Right cardiac atrium (tissue), 5 donors: ENCODE measurements at regions not wholly inside any gene's neighbourhood (a gene's known extent, or its start where the extent isn't known, plus 50 kb on each side); places are given as distances from the start of the nearest gene placed in this dataset.

Experiments used
- ATAC-seq, 2 donors: fragments of 200-7000 bp; cut with Tn5 transposase; one replicate each; pipeline versions ENCODE4 v1.8.0 to v1.9.1; 2020; ENCODE audit warnings: moderate library complexity in 2 of 2, mild to moderate bottlenecking in 1 of 2
- DNase-seq, 3 donors: peaks; one replicate each; pipeline ENCODE4 v3.0.0-alpha.2; 2020
- H3K27ac ChIP-seq: one replicate; pipeline ENCODE4 v1.5.1; 2013; ENCODE audit warnings: mild to moderate bottlenecking, low read length, control low read depth, moderate library complexity
- H3K27me3 ChIP-seq: one replicate; pipeline ENCODE4 v1.6.1; 2013; ENCODE audit not compliant: control insufficient read depth, insufficient read depth
- H3K4me1 ChIP-seq: one replicate; pipeline ENCODE4 v1.6.1; 2013; ENCODE audit warnings: low read length; ENCODE audit not compliant: control insufficient read depth, insufficient read depth
- H3K4me3 ChIP-seq: one replicate; pipeline ENCODE4 v1.5.1; 2013; ENCODE audit warnings: low read length, control low read depth
- H3K9me3 ChIP-seq: one replicate; pipeline ENCODE4 v1.6.1; 2013; ENCODE audit warnings: low read length; ENCODE audit not compliant: control insufficient read depth
- WGBS: extraction: QIAGEN DNeasy Blood & Tissue Kit; methylation state at CpG from one replicate; pipeline ENCODE4 v1.1.7; 2013; 5-methylcytosine and 5-hydroxymethylcytosine counted together
- intact Hi-C, 4 donors: fragments of 100-400 bp; cut with DNase I; formaldehyde crosslinking; loops; one replicate each; pipeline versions ENCODE4 v1.11.0 to v1.14.0; 2022 to 2023
- donor health status: healthy with polysubstance abuse.
- donor health status: DM: no; HTN: yes; CAD: no.
- donor health status: DM: no; HTN: no; CAD: no.
- donor health status: DM: no; HTN: yes; CAD: no; lungs with severe emphysema.
- donor health status: DM: yes; HTN: yes; CAD: no.

GRCh38 chr10:105885495-105885894 lies 1244.4 kb downstream of the SORCS3 start:
- Histone ChIP-seq H3K4me3 (no peak overlapping the region), H3K9me3 (no peaks in the 10 kb centered on the region), H3K4me1 (no peaks in the 10 kb centered on the region), H3K27ac (no peak overlapping the region), H3K27me3 (no peaks in the 10 kb centered on the region)
- 82% methylated on average over 2 of the region's 2 CpGs for WGBS
- ATAC-seq (no peak), DNase-seq (no peak)
- intact Hi-C loops: no loop called here

GRCh38 chr10:105879401-105879800 lies 1238.3 kb downstream of the SORCS3 start:
- no peak for ATAC-seq
- intact Hi-C loops: no loop called here
- H3K4me3 ChIP-seq: no peak overlapping the region

GRCh38 chr10:105875050-105875449 lies 1234.0 kb downstream of the SORCS3 start:
- 71% methylated on average over 2 of the region's 2 CpGs for WGBS
- ATAC-seq: no peak
- no peaks in the 10 kb centered on the region for H3K4me1 ChIP-seq

More at GRCh38 chr10:105879401-105879800, 1238.3 kb downstream of the SORCS3 start:
- no peaks in the 10 kb centered on the region for H3K9me3 ChIP-seq
- H3K4me1 ChIP-seq: no peaks in the 10 kb centered on the region
- H3K27me3 ChIP-seq: no peaks in the 10 kb centered on the region
- 77% methylated on average over 1 of the region's 1 CpG for WGBS
- no peak for DNase-seq
- no peak overlapping the region for H3K27ac ChIP-seq

GRCh38 chr10:105872665-105873064 lies 1231.6 kb downstream of the SORCS3 start:
- WGBS: 62% methylated on average over 4 of the region's 4 CpGs
- DNase-seq: no peak
- ATAC-seq: no peak
- intact Hi-C loops: no loop called here
- Histone ChIP-seq H3K4me1 (no peaks in the 10 kb centered on the region), H3K27ac (no peak overlapping the region), H3K9me3 (no peaks in the 10 kb centered on the region), H3K27me3 (no peaks in the 10 kb centered on the region), H3K4me3 (no peak overlapping the region)

More at GRCh38 chr10:105875050-105875449, 1234.0 kb downstream of the SORCS3 start:
- H3K9me3 ChIP-seq: no peaks in the 10 kb centered on the region
- DNase-seq: no peak
- intact Hi-C loops: no loop called here
- H3K27ac ChIP-seq: no peak overlapping the region
- no peaks in the 10 kb centered on the region for H3K27me3 ChIP-seq
- no peak overlapping the region for H3K4me3 ChIP-seq

GRCh38 chr10:105868935-105869334 lies 1227.8 kb downstream of the SORCS3 start:
- Histone ChIP-seq H3K9me3 (no peaks in the 10 kb centered on the region), H3K27me3 (no peaks in the 10 kb centered on the region), H3K27ac (no peak overlapping the region), H3K4me1 (no peaks in the 10 kb centered on the region), H3K4me3 (no peak overlapping the region)
- intact Hi-C loops: no loop called here
- 82% methylated on average over 1 of the region's 1 CpG for whole genome bisulfite sequencing
- ATAC-seq (no peak), DNase-seq (no peak)

GRCh38 chr10:105864854-105865253 lies 1223.8 kb downstream of the SORCS3 start:
- no peak overlapping the region for H3K4me3 ChIP-seq
- H3K4me1 ChIP-seq: no peaks in the 10 kb centered on the region
- ATAC-seq (no peak), DNase-seq (no peak)
- no peaks in the 10 kb centered on the region for H3K9me3 ChIP-seq
- H3K27ac ChIP-seq: no peak overlapping the region
- 79% methylated on average over 2 of the region's 2 CpGs for WGBS
- intact Hi-C loops: no loop called here
- no peaks in the 10 kb centered on the region for H3K27me3 ChIP-seq

- H3K4me3 ChIP-seq: no peak overlapping the region
- DNase-seq (no peak), ATAC-seq (no peak)
- no peaks in the 10 kb centered on the region for H3K27me3 ChIP-seq
- no peaks in the 10 kb centered on the region for H3K4me1 ChIP-seq
- intact Hi-C loops: no loop called here
- WGBS: 60% methylated on average over 4 of the region's 4 CpGs
- H3K27ac ChIP-seq: no peak overlapping the region
- no peaks in the 10 kb centered on the region for H3K9me3 ChIP-seq
These were observed 1216.5 kb downstream of the SORCS3 start for GRCh38 chr10:105857268-105858264.

- Histone ChIP-seq H3K4me3 (no peak overlapping the region), H3K9me3 (no peaks in the 10 kb centered on the region), H3K27me3 (no peaks in the 10 kb centered on the region), H3K4me1 (no peaks in the 10 kb centered on the region), H3K27ac (no peak overlapping the region)
- 68% methylated on average over 2 of the region's 2 CpGs for WGBS
- ATAC-seq: no peak
- intact Hi-C loops: no loop called here
- no peak for DNase-seq
These were observed 1214.7 kb downstream of the SORCS3 start for GRCh38 chr10:105855791-105856190.

- intact Hi-C loops: no loop called here
- Histone ChIP-seq H3K27ac (no peak overlapping the region), H3K4me3 (no peak overlapping the region), H3K9me3 (no peaks in the 10 kb centered on the region), H3K27me3 (no peaks in the 10 kb centered on the region), H3K4me1 (no peaks in the 10 kb centered on the region)
- WGBS: 78% methylated on average over 12 of the region's 12 CpGs
- DNase-seq (no peak), ATAC-seq (no peak)
These were observed 1203.8 kb downstream of the SORCS3 start for GRCh38 chr10:105844676-105845570.

DNA sequence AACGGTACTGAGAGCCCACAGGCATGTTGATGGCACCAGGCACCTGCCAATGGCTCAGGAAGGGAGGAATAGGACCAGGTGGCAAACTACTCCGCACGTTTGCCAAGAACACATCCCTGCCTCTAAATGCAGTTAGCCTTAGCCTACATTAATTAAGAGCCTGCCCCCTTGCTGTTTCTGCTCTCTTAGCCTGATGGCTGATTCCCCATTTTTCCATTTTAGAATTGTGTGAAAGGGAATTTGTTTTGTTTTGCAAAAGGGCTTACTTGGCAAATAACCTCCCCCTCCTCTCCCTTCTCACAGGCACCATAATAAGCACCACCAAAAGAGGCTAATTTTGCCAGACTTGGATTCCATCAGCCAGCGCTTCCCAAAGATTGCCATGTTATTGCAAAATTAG lies 1203.2 kb downstream of the SORCS3 start:
- Histone ChIP-seq H3K27ac (no peak overlapping the region), H3K4me1 (no peaks in the 10 kb centered on the region), H3K27me3 (no peaks in the 10 kb centered on the region), H3K4me3 (no peak overlapping the region), H3K9me3 (no peaks in the 10 kb centered on the region)
- 53% methylated on average over 4 of the region's 4 CpGs for WGBS
- ATAC-seq: no peak
- intact Hi-C loops: no loop called here
- no peak for DNase-seq

GRCh38 chr10:105843786-105844185 lies 1202.7 kb downstream of the SORCS3 start:
- no peaks in the 10 kb centered on the region for H3K4me1 ChIP-seq
- DNase-seq (no peak), ATAC-seq (no peak)
- WGBS: 59% methylated on average over 3 of the region's 3 CpGs
- H3K27ac ChIP-seq: no peak overlapping the region
- no peak overlapping the region for H3K4me3 ChIP-seq
- no peaks in the 10 kb centered on the region for H3K27me3 ChIP-seq
- intact Hi-C loops: no loop called here
- H3K9me3 ChIP-seq: no peaks in the 10 kb centered on the region
